GM12878 (cell line): ENCODE measurements at regions not wholly inside any gene's neighbourhood (a gene's known extent, or its start where the extent isn't known, plus 50 kb on each side); places are given as distances from the start of the nearest gene placed in this dataset.

ENCODE experiments used
- ATAC-seq: fragments of 200-7000 bp; cut with Tn5 transposase; 3 replicates; pipeline ENCODE4 v1.9.1; 2020; ENCODE audit warnings: mild to moderate bottlenecking, moderate library complexity
- BruUV-seq: library from RNA; stranded (reverse); fragments of 400-500 nt; replicated peaks from 2 replicates; lab custom pipeline; 2021; lab: Mats Ljungman, UMichigan
- CTCF ChIA-PET: fragments of 300-600 bp; sonication (Branson Sonifier 250); formaldehyde crosslinking; extraction: SDS; loops from one replicate; lab custom pipeline; 2021; ENCODE audit warnings: inconsistent platforms; lab: Yijun Ruan, JAX
- POLR2A ChIA-PET: fragments of 350-600 bp; formaldehyde crosslinking; extraction: SDS; loops from one replicate; lab custom pipeline; 2021; ENCODE audit warnings: inconsistent platforms; lab: Charles Lee
- RAD21 ChIA-PET: fragments of 300-600 bp; sonication (Branson Sonifier 250); formaldehyde crosslinking; loops from one replicate; lab custom pipeline; 2023; ENCODE audit warnings: antibody characterized with exemption; ENCODE audit not compliant: unreplicated experiment; lab: Charles Lee
- SMC1A ChIA-PET: fragments of 300-600 bp; sonication (Branson Sonifier 250); formaldehyde crosslinking; loops from one replicate; lab custom pipeline; 2023; ENCODE audit not compliant: unreplicated experiment, uncharacterized antibody; lab: Charles Lee
- DNase-seq: peaks from one replicate; pipeline ENCODE4 v3.0.0-alpha.2; 2011; ENCODE audit warnings: low read depth, low spot score
- FAIRE-seq: peaks from 3 replicates; lab custom pipeline; 2011; peaks lifted over from hg19 to GRCh38; lab: Jason Lieb, UNC
- H2AFZ ChIP-seq: 2 replicates; pipeline ENCODE4 v1.6.0; 2011; ENCODE audit warnings: low read depth, low read length, control low read depth; ENCODE audit not compliant: control insufficient read depth
- H3K27ac ChIP-seq: 2 replicates; pipeline ENCODE4 v1.5.1; 2011; ENCODE audit warnings: control low read depth; ENCODE audit not compliant: control insufficient read depth, insufficient read depth
- H3K27me3 ChIP-seq, 2 experiments: replicated peaks in 1 of 2; 2 replicates each; pipeline versions ENCODE4 v1.6.0 to v1.6.1; 2011; ENCODE audit warnings: low read length in 1 of 2; ENCODE audit not compliant: control insufficient read depth in 2 of 2, insufficient read depth in 2 of 2
- H3K36me3 ChIP-seq, 2 experiments: 2 replicates each; pipeline ENCODE4 v1.5.1; 2011; ENCODE audit warnings: low read length in 1 of 2; ENCODE audit not compliant: control insufficient read depth in 2 of 2, insufficient read depth in 2 of 2
- H3K4me1 ChIP-seq: 2 replicates; pipeline ENCODE4 v1.6.1; 2011; ENCODE audit warnings: mild to moderate bottlenecking, low read length, moderate library complexity, mixed read lengths; ENCODE audit not compliant: control insufficient read depth, insufficient read depth
- H3K4me2 ChIP-seq: 2 replicates; pipeline ENCODE4 v1.6.0; 2011; ENCODE audit warnings: control low read depth; ENCODE audit not compliant: control insufficient read depth, insufficient read depth
- H3K4me3 ChIP-seq: fragments of 200-600 bp; sonication (generic); 2 replicates; pipeline ENCODE4 v1.5.1; 2016
- H3K79me2 ChIP-seq: 2 replicates; pipeline ENCODE4 v1.6.0; 2011; ENCODE audit warnings: low read length; ENCODE audit not compliant: control insufficient read depth, insufficient read depth
- H3K9ac ChIP-seq: 2 replicates; pipeline ENCODE4 v1.8.0; 2011; ENCODE audit warnings: low read length, control low read depth, mixed read lengths; ENCODE audit not compliant: control insufficient read depth, insufficient read depth
- H3K9me3 ChIP-seq: replicated peaks from 3 replicates; pipeline ENCODE4 v1.5.1; 2011; ENCODE audit warnings: mild to moderate bottlenecking, low read length; ENCODE audit not compliant: control insufficient read depth, insufficient read depth
- H4K20me1 ChIP-seq: 2 replicates; pipeline ENCODE4 v1.6.0; 2011; ENCODE audit not compliant: control insufficient read depth, insufficient read depth
- DPF2 ChIP-seq: fragments of 450-650 bp; IDR thresholded peaks from 2 replicates; pipeline ENCODE4 v1.6.1; 2017; ENCODE audit warnings: mild to moderate bottlenecking
- EZH2 ChIP-seq: IDR thresholded peaks from 2 replicates; pipeline ENCODE4 v1.6.1; 2012; ENCODE audit warnings: low read depth, mild to moderate bottlenecking, control low read depth, inconsistent platforms, low read length, borderline replicate concordance; ENCODE audit not compliant: control insufficient read depth
- IKZF1 ChIP-seq: fragments of 450-650 bp; conservative IDR thresholded peaks from 2 replicates; pipeline ENCODE4 v1.6.1; 2017; ENCODE audit warnings: antibody characterized with exemption, mild to moderate bottlenecking
- MEF2A ChIP-seq: IDR thresholded peaks from 2 replicates; pipeline ENCODE4 v1.6.1; 2011; ENCODE audit warnings: low read depth, mild to moderate bottlenecking, low read length, moderate library complexity; ENCODE audit not compliant: insufficient read depth
- MEF2B ChIP-seq: fragments of 450-650 bp; IDR thresholded peaks from 2 replicates; pipeline ENCODE4 v1.6.1; 2018; ENCODE audit warnings: mild to moderate bottlenecking, moderate library complexity; ENCODE audit not compliant: partially characterized antibody, poor library complexity, severe bottlenecking
- NFYB ChIP-seq: IDR thresholded peaks from 2 replicates; pipeline ENCODE4 v1.6.1; 2011; ENCODE audit warnings: low read depth, mild to moderate bottlenecking, low read length, improper control_type of control experiment, moderate library complexity; ENCODE audit not compliant: insufficient read depth
- REST ChIP-seq: IDR thresholded peaks from 2 replicates; pipeline ENCODE4 v1.6.1; 2012; ENCODE audit warnings: mild to moderate bottlenecking, low read depth, low read length
- STAT3 ChIP-seq: IDR thresholded peaks from 2 replicates; pipeline ENCODE4 v1.6.1; 2011; ENCODE audit warnings: low read depth, low read length, improper control_type of control experiment
- ZBTB33 ChIP-seq: fragments of 450-650 bp; IDR thresholded peaks from 2 replicates; pipeline ENCODE4 v1.6.1; 2017; ENCODE audit warnings: mild to moderate bottlenecking
- ZSCAN29 ChIP-seq: fragments of 450-650 bp; IDR thresholded peaks from 2 replicates; pipeline ENCODE4 v1.6.1; 2017; ENCODE audit warnings: mild to moderate bottlenecking, moderate library complexity
- WGBS: methylation state at CpG from one replicate; pipeline ENCODE4 v1.1.6; 2016; ENCODE audit warnings: low lambda C conversion rate; ENCODE audit not compliant: insufficient replicate concordance, insufficient coverage; ENCODE audit errors: missing lambda C conversion rate; 5-methylcytosine and 5-hydroxymethylcytosine counted together
- in situ Hi-C: fragments of 300-500 bp; cut with MboI; formaldehyde crosslinking; loops from 9 replicates; pipeline ENCODE4 v1.14.3; 2018; ENCODE audit warnings: mixed read lengths
- intact Hi-C: fragments of 100-400 bp; cut with micrococcal nuclease; formaldehyde crosslinking; loops from one replicate; pipeline ENCODE4 v1.14.2; 2022; ENCODE audit not compliant: unreplicated experiment

GRCh38 chr3:146380046-146380445 lies 89.3 kb downstream of the PLSCR2 start (continued):
- no peak for TF ChIP-seq ZBTB33
- no peak for TF ChIP-seq STAT3
- TF ChIP-seq MEF2B, result no peak
- no peak for TF ChIP-seq IKZF1
- no peak for TF ChIP-seq DPF2

DNA sequence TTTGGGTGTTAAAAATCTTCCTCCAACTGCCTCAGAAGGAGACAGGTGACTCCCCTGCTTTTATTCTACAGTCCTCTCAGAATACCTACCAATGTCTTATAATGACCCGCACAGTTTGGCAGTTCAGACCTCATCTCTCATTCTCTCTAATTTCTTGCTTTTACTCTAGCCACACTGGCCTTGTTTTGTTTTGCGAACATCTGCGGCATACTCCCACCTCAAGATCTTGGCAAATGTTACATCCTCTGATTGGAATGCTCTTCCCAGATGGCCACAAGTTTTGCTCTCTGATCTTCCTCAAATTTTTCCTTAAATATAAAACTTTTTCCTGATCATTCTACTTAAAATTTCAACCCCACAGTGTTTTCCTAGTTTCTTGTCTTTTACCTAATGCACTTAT lies 94.1 kb downstream of the PLSCR2 start:
- CTCF ChIA-PET, result interaction anchor here (1.1 kb wide), 1 partner anchor 73 kb away, joined by 3 read pairs; no protein-coding TSS in a partner anchor
- no peak overlapping the region for H3K9ac ChIP-seq
- RAD21 ChIA-PET, result no interaction called here
- DNase-seq, result no peak
- no peak for FAIRE-seq
- POLR2A ChIA-PET, result no interaction called here
- no peaks in the 10 kb centered on the region for H3K9me3 ChIP-seq
- SMC1A ChIA-PET, result no interaction called here
- H2AFZ ChIP-seq, result no peak overlapping the region
- H3K4me1 ChIP-seq, result no peaks in the 10 kb centered on the region
- H3K4me2 ChIP-seq, result no peak overlapping the region
- ATAC-seq, result no peak
- no peaks in the 10 kb centered on the region for H3K79me2 ChIP-seq
- in situ Hi-C loops, result no loop called here
- 68% methylated on average over 3 of the region's 3 CpGs for WGBS
- H3K27ac ChIP-seq, result no peak overlapping the region
- H3K27me3 ChIP-seq, result no peaks in the 10 kb centered on the region
- no peak overlapping the region for H3K4me3 ChIP-seq
- intact Hi-C loops, result no loop called here
- BruUV-seq, result no TSS peak
- H3K36me3 ChIP-seq, result no peaks in the 10 kb centered on the region
- TF ChIP-seq MEF2A (no peak), EZH2 (no peak), NFYB (no peak), REST (no peak), ZSCAN29 (no peak), MEF2B (no peak)
- no peaks in the 10 kb centered on the region for H4K20me1 ChIP-seq
